ENCODE measurements at regions not wholly inside any gene's neighbourhood (a gene's known extent, or its start where the extent isn't known, plus 50 kb on each side); places are given as distances from the start of the nearest gene placed in this dataset.

GRCh38 chr10:37478381-37478780 is 353.0 kb downstream of the ANKRD30A start:
- TF ChIP-seq YY1 (IDR thresholded peaks at IDR 0.05; ENCODE audit: insufficient read depth, insufficient read length) (no peak), SUZ12 (IDR thresholded peaks at IDR 0.05; ENCODE audit: extremely low read depth, insufficient read depth, insufficient read length) (no peak)

Measured in NT2/D1 (cell line).